ENCODE measurements at regions not wholly inside any gene's neighbourhood (a gene's known extent, or its start where the extent isn't known, plus 50 kb on each side); places are given as distances from the start of the nearest gene placed in this dataset.
"Not testable (repeated sequence)": the region's sequence is repeated elsewhere in the genome, so short reads cannot be mapped to it uniquely, and the experiment has no call there.

GRCh38 chr18:22504251-22505030 lies 86.7 kb upstream of the CTAGE1 start:
- no peak for DNase-seq

GRCh38 chr18:22505141-22505591 lies 87.5 kb upstream of the CTAGE1 start:
- DNase-seq: no peak

- DNase-seq: no peak
These were observed 89.3 kb upstream of the CTAGE1 start for GRCh38 chr18:22507055-22507454.

- no peak for DNase-seq
These were observed 91.7 kb upstream of the CTAGE1 start for GRCh38 chr18:22509423-22509822.

GRCh38 chr18:22510697-22511096 lies 93.0 kb upstream of the CTAGE1 start:
- DNase-seq: no peak

GRCh38 chr18:22513721-22514481 lies 96.2 kb upstream of the CTAGE1 start:
- DNase-seq: no peak

- no peak for DNase-seq
These were observed 96.9 kb upstream of the CTAGE1 start for GRCh38 chr18:22514655-22515054.

- no peak for DNase-seq
These were observed 97.5 kb upstream of the CTAGE1 start for GRCh38 chr18:22515250-22515649.

GRCh38 chr18:22517356-22517755 lies 99.6 kb upstream of the CTAGE1 start:
- DNase-seq: no peak

- no peak for DNase-seq
These were observed 103.5 kb upstream of the CTAGE1 start for GRCh38 chr18:22521026-22521707.

- DNase-seq: no peak
These were observed 105.8 kb upstream of the CTAGE1 start for GRCh38 chr18:22523481-22523880.

GRCh38 chr18:22524783-22525182 lies 107.1 kb upstream of the CTAGE1 start:
- no peak for DNase-seq

- no peak for DNase-seq
These were observed 107.6 kb upstream of the CTAGE1 start for GRCh38 chr18:22525313-22525712.

- DNase-seq: no peak
These were observed 108.2 kb upstream of the CTAGE1 start for GRCh38 chr18:22525883-22526282.

- no peak for DNase-seq
These were observed 110.6 kb upstream of the CTAGE1 start for GRCh38 chr18:22528291-22528690.

GRCh38 chr18:22534706-22535105 lies 117.0 kb upstream of the CTAGE1 start:
- not testable (repeated sequence) for DNase-seq

- no peak for DNase-seq
These were observed 118.8 kb upstream of the CTAGE1 start for GRCh38 chr18:22536558-22536957.

GRCh38 chr18:22538426-22538825 lies 120.7 kb upstream of the CTAGE1 start:
- DNase-seq: no peak

GRCh38 chr18:22539051-22539765 lies 121.5 kb upstream of the CTAGE1 start:
- DNase-seq: no peak

GRCh38 chr18:22541232-22541631 lies 123.5 kb upstream of the CTAGE1 start:
- DNase-seq: no peak

GRCh38 chr18:22542406-22542835 lies 124.7 kb upstream of the CTAGE1 start:
- DNase-seq: no peak

GRCh38 chr18:22543769-22544168 lies 126.1 kb upstream of the CTAGE1 start:
- DNase-seq: no peak

GRCh38 chr18:22544626-22545025 lies 126.9 kb upstream of the CTAGE1 start:
- no peak for DNase-seq

Measured in DMS 273 treated with DMSO at 0.1 percent for 48 hours (cell line).